Suppressor macrophage treated with lipopolysaccharide for 1 hour (primary cell): ENCODE measurements at regions not wholly inside any gene's neighbourhood (a gene's known extent, or its start where the extent isn't known, plus 50 kb on each side); places are given as distances from the start of the nearest gene placed in this dataset.
"Not testable (repeated sequence)": the region's sequence is repeated elsewhere in the genome, so short reads cannot be mapped to it uniquely, and the experiment has no call there.

Experiments used
- DNase-seq, 3 donors: peaks; one replicate each; pipeline ENCODE4 v3.0.0-alpha.2; 2020 to 2022

DNA sequence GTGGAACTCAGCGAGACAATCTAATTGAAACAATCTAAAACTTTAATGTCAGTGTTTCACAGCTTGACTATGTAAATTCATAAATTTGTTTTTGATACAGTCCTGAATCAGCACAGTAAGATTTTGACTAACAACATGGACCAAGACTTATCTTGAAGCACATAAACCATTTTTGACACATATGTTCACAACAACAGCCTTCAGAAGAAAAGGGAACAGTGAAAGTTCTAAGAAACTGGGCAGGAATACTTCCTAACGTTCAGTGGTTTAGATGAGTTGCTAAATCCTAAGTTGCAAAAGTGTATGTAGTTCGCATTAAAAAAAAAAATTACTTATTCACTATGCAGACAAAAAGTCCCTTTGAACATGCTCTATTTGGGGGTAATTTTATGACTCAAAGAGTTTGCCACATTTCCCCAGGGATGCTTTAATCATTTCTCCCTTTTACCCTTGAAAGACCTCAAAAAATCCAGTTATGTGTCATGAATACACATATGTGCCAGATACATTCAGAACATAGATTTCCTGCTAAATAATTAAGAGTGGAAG lies 120.2 kb downstream of the MRPL39 start:
- peak; percentile 78 to 98 (median 95) for DNase-seq

DNA sequence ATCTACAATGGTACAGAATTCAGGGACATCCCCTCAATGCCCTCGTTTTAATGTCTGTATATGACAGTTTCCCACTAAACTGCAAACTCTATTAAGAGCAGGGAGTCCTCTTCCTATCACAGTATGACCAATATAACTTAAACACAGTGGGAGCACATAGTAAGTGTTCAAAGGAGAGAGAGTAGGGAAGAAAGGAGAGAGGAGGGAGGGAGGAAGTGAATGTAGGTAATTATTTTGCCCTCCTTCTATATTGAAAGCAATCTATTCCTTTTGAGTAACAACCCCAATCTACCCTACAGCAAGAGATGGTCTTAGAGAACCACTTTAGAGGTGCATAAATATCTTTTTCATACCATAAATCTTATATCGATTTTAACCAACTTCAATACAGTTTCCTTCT lies 121.4 kb downstream of the MRPL39 start:
- no peak for DNase-seq

DNA sequence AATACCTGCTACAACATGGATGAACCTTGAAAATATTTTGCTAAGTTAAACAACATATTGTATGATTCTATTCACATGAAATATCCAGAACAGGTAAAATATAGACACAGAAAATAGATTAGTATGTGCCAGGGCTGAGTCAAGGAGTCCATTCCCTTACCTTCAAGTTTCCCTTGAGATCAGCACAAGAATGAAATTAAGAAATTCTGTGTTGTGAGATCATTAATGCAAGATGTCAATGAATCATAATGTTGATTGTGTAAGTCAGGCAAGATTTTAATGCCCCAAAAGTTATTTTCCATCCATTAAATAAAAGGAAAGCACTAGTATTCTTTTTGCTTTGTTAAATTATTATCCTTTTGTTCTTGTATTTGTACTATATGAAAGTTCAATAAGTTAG lies 139.4 kb downstream of the MRPL39 start:
- DNase-seq = peak; percentile 47 to 89 (median 87)

DNA sequence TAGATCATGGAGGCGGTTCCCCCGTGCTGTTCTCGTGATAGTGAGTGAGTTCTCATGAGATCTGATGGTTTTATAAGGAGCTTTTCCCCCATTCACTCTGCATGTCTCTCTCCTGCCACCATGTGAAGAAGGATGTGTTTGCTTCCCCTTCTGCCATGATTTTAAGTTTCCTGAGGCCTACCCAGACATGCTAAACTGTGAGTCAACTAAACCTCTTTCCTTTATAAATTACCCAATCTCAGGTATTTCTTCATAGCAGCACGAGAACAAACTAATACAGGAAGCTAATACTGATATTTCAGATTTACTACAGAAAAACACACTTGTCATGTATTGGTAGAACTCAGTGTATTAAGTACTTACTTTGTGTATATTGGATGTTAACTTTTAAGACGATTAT lies 140.2 kb downstream of the MRPL39 start:
- peak; percentile 15 to 53 (median 41) for DNase-seq

DNA sequence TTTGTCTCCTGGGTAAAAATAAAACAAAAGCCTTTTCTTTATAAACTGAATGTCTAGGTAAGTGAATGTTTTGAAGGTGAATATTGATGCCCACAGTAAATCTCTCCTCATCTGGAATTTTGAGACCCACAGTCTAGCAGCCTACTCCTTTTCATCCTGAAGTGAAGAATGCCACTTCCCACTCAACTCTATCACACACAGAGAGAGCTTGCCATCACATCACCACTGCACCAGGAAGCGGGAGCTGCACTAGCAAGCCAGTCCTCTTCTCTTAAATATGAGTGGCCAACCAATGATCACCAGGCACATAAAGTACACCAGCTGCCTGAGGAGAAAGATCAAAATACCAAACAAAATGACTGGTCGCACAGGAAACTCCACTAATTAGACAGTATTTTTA lies 140.8 kb downstream of the MRPL39 start:
- no peak for DNase-seq

DNA sequence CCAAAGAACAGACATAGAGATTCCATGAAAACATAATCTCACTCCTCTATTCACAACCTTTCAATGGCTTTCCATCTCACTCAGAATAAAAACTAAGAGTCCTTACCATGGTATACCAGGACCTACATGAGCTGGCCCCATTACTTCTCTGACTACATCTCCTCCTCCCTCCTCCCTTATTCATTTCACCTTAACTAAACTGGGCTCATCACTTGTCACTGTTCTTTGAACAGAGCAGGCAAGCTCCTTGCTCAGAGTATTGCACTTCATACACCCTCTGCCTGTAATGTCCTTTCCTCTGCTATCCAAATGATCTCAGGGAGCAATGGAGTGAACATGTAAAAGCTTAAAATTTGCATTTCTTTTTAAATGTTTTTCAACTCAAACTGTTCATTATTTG lies 142.0 kb downstream of the MRPL39 start:
- no peak for DNase-seq

DNA sequence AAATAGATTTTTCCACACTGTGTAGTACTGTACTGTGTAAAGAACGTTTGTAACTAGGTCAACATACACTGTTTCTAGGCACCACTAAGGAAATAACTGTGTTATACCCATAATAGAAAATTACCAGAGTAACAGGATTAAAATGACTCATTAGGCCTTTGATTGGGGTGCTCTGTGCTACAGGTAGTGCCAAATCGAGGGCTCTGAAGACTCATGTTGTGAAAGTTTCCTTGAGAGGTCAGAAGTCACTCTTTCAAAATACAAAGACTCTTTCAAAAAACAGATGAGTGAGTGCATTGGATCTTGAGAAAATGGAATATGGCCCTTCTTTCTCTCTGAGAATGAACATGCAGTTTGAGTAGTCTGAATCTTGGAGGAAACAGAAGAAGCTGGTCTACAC lies 143.0 kb downstream of the MRPL39 start:
- DNase-seq = no peak

DNA sequence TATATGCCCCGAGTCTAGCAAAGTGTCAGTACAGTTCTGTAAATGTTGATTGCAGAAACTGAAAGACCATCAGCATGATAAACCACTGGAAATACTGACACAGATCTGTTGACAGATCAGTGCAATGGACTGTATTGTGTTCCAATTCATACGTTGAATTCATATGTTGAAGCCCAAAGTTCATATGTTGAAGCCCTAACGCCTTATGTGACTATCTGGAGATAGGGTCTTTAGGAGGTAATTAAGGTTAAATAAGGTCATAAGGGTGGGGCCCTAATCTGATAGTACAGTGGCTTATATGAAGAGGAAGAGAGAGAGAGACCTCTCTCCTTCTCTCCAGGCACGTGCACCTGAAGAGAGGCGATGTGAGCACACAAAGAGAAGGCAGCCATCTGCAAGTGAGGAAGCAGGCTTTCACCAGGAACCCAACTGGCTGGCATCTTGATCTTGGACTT lies 144.7 kb downstream of the MRPL39 start:
- DNase-seq = no peak

DNA sequence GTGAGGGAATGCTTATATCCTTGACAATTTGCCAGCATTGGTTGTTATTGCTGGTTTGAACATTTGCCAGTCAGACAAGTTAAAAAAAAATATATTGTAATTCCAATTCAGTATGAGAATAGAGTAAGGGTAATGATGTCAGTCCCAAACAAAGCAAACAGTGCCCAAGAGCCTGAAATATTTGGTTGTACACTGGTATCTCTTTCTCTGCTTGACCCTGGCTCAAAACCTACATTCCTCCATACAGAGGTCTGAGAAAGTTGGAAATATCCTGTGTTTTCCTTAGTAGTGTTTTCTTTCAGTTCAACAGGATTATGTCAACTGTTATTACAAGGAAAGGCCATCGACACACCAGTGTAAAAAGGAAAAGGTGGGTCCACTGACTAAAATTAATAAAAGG lies 145.6 kb downstream of the MRPL39 start:
- DNase-seq = no peak

DNA sequence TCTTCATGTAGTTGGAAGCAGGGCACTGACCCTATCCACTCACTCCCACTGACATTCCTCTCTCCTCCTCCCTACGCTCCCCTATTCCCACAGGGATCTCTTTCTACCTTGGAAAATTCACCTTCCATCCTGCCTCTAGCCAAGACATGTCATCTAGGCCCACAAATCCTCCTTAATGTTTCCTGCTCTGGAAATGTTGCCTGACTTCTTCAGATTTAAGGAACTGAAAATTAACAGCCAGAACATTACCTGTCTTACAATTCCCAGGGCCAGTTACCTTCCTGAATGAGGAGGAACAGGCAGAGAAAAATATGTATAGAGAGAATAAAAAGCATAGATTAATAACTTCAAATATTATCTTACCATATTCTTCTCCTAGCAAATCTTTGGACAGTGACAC lies 147.3 kb downstream of the MRPL39 start:
- no peak for DNase-seq

DNA sequence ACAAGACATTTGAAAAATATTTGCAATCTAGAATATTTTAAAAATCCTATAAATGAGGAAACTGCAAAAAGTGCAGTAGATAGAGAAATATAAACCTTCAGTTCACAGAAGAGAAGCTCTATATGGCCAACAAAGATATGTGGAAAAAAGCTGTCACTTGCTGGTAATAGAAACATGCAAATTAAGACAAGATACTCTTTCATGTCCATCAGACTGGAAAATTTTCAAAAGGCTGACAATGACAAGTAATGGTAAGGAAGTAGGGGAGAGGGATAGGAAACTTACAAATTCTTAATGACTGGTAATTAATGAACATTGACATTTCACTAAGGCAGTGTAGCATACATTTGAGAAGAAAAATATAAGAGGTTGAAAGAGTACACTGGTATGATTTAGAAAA lies 147.9 kb downstream of the MRPL39 start:
- peak in 2 of 3 donors; percentile 25 to 70 for DNase-seq

DNA sequence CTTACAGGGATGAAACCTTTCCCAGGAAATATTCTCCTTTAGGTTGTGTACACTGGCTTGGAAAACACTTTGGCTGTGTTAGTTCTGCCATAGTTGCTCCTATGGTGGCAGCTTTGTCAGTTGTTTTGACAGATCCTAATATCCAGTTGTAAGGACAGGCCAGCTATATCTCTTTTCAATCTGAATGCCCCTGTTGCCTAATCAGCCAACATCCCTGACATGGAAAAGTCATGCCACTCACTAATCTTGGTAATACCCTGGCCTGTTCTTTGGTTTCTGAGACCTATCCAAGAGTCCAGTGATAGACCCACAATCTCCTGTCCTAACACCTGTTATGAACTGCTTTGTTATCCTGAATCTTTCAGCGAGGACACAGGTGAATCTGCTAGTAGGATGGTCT lies 148.8 kb downstream of the MRPL39 start:
- peak; percentile 32 to 39 (median 35) for DNase-seq

DNA sequence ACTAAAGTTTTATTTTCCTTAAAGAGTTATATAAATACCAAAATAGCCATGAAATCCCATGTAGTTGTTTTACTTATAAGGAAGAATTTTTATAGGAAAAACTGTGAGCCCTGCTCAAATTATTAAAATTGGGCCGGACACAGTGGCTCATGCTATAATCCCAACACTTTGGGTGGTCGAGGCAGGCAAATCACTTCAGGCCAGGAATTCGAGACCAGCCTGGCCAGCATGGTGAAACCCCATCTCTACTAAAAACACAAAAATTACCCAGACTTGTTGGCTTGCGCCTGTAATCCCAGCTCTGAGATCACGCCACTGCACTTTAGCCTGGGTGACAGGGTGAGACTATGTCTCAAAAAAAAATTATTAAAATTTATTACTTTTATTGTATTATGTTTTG lies 149.3 kb downstream of the MRPL39 start:
- DNase-seq = peak in 1 of 3 donors; percentile 11

DNA sequence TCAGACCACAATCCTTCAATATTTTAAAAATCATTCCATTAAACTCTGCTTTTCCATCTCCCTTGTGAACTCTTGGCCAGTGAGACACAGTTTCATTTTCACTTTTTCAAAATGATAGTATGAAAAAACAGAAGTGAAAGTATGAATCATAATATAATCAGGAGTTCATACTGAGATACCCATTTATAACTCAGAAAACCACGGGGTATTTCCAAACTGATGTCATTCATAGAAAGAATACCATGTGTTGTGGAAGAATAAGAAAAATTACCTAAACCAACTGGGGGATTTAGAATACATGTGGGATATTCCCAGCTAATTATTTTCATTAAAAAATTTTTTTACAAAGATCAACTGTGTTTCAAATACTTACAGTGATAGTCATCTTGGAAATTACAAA lies 149.9 kb downstream of the MRPL39 start:
- peak; percentile 84 to 99 (median 98) for DNase-seq

DNA sequence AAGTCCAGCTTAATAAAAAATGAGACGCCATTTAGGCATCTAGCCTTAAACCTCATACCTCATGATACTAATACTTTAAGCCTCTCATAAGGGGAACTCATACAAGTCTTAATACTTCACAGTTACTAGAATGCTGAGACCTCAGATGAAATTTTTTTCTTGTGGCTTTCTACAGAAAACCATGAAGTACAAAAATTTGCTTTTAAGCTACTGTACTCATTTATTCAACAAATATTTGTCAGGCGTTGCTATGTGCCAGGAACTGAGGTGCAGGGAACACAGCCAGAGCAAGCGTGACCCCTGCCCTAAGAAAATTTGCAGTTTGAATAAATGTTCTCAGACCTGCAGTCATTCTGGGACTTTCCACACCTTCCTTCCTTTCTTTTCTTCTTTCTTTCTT lies 150.6 kb downstream of the MRPL39 start:
- no peak for DNase-seq

DNA sequence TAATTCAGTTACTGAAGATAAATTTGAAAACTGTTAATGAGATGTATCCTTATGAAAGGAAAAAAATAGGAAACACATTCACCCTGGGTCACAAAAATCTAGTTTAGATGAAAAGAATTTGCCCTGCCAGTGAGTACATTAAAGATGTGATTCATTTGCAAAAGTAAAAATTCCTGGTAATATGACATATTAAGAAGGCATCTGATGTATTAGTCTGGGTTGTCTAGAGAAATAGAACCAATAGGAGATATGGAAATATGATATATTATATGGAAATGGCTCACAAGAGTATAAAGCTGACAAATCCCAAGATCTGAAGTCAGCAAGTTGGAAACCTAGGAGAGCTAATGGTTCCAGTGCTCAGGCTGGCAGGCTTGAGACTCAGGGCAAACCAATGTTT lies 153.8 kb downstream of the MRPL39 start:
- DNase-seq = peak in 2 of 3 donors; percentile 31 to 58

DNA sequence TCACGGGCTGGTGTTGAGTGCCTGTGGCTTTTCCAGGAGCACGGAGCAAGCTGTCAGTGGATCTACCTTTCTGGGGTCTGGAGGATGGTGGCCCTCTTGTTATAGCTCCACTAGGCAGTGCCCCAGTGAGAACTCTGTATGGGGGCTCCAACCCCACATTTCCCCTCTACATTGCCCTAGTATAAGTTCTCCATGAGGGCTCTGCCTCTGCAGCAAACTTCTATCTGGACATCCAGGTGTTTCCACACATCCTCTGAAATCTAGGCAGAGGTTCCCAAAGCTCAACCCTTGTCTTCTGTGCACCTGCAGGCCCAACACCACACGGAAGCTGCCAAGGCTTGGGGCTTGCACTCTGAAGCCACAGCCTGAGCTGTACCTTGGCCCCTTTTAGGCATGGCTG lies 157.3 kb downstream of the MRPL39 start:
- DNase-seq = no peak

DNA sequence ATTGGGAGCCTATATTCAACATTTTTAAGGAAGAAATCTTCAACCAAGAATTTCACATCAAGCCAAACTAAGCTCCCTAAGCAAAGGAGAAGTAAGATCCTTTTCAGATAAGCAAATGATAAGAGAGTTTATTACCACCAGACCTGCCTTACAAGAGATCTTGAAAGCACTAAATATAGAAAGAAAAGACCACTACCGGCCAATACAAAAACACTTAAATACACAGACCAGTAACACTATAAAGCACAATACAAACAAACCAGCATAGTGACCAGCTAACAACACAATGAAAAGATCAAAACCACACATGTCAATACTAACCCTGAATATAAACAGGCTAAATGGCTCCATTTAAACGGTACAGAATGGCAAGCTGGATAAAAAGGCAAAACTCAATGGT lies 165.4 kb downstream of the MRPL39 start:
- DNase-seq = no peak

DNA sequence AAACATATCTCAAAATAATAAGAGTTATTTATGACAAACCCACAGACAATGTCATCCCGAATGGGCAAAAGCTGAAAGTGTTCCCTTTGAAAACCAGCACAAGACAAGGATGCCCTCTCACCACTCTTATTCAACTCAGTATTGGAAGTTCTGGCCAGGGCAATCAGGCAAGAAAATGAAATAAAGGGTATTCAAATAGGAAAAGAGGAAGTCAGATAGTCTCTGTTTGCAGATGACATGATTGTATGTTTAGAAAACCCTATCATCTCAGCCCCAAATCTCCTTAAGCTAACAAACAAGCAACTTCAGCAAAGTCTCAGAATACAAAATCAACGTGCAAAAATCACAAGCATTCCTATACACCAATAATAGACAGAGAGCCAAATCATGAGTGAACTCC lies 169.8 kb downstream of the MRPL39 start:
- DNase-seq = not testable (repeated sequence)

DNA sequence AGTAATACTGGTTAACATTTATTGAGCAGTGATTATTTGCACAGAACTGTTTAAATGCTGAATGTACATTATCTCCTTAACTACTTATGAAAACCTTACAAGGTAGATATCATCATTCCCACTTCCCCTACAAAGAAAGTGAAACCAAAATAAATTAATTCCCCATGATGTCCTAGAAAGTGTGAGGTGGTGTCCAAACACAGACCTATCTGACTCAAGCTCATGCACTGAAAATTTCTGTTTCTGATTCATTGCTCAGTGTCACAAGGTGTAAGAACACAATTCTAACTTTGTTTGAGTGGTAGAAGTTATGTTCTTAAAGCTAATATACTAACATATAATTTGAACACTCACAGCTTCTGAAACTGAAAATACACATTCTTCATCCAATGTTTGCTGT lies 178.7 kb downstream of the MRPL39 start:
- peak; percentile 78 to 95 (median 90) for DNase-seq

DNA sequence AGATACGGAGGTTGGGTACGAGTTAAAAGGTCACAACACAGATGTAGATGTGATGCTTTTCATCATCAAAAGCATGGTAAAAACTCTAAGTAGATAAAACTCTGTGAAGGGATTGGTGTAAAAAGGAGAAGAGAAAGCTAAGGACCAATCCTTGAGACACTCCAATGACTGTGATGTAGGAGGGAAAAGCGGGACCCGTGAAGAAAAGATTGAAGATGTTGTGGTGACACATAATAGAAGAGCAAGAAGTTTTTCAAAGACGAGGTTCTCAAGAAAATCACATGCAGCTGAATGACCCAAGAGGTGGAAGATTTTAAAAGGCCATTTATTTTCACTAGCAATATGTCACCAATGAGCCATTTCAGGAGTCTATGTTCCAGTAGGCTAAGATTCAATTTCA lies 179.5 kb downstream of the MRPL39 start:
- peak in 2 of 3 donors; percentile 17 to 30 for DNase-seq

DNA sequence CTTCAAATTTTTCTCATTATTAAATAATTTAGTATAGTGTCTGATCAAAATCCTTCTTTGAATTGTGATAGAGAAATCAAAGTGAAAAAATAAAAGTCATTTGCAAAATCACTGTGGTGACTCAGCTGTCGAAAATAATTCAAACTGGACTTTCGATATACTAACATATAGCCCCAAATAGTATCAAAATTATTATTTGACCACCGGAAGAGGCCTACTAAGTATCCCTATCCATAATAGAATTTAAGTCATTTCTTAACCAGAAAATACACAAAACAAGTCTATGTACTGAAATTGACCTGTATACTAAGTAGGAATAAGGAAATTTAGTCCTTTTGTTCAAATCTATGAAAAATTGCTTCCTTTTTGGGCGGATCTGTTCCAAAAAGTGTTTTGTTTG lies 180.7 kb downstream of the MRPL39 start:
- no peak for DNase-seq

DNA sequence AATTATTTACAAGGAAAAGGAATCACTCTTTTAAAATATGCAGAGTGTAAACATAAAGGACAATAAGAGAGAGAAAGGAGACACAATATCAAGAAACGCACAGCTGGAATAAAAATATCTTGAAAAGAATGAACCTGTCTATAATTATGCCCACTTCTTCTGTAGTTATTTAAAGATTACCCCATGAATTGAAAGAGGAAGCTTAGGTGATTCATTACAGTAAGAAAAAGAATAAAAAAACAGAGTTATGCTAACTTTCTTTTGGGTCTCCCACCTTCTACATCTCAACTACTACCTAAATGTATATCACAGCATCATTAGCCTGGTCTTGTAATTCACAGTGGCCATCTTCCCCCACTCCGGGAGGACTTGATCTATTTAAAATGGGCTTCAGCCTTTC lies 182.1 kb downstream of the MRPL39 start:
- DNase-seq = peak in 2 of 3 donors; percentile 33 to 52

DNA sequence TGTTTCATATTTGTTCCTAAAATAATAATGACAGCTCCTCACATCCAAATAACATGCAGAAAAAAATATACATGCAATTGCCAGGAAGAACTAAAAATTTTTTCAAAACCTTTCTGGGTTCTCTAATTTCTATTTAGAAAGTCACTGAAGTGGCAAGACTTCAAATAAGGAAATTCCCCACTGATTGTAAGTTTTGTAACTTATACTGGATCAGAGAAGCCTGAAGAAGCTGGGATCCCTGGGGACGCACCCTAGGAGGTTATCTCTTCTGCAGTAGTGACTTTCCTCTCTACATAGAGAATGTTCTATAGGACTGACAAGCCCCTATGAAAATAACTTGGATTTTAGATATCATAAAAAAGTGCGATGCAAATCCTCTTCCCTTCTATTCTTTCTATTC lies 182.6 kb downstream of the MRPL39 start:
- DNase-seq = peak; percentile 54 to 80 (median 69)

DNA sequence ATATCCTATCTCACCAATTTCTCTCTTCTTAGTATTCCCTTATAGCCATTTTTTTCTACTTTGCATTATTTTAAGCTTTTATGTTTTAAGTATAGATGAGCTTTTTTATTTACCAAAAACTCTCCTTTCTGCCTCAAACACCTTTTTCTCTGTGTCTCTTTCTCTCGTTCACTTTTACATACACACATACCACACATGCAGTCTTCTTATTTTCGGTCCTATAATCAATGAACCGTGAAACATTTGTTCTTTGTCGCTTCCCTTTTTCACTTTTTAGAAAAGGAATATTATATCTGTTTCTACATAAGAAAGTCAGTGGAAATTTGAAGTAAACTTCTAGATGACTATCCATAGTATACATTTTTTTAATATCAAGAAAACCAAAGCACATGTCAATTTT lies 183.2 kb downstream of the MRPL39 start:
- DNase-seq = no peak
